OCI-M1 (cell line): ENCODE measurements at regions not wholly inside any gene's neighbourhood (a gene's known extent, or its start where the extent isn't known, plus 50 kb on each side); places are given as distances from the start of the nearest gene placed in this dataset.
"Not testable (repeated sequence)": the region's sequence is repeated elsewhere in the genome, so short reads cannot be mapped to it uniquely, and the experiment has no call there.

Source experiments
- DNase-seq: peaks from one replicate; lab custom pipeline; 2025; lab: John Stamatoyannopoulos, UW

- no peak for DNase-seq
Observed at GRCh38 chr7:12985752-12986151, 298.3 kb downstream of the ARL4A start.

- DNase-seq: no peak
Observed at GRCh38 chr7:12987238-12987637, 299.8 kb downstream of the ARL4A start.

- DNase-seq: no peak
Observed at GRCh38 chr7:12990440-12990839, 303.0 kb downstream of the ARL4A start.

GRCh38 chr7:12993025-12993424 lies 305.6 kb downstream of the ARL4A start:
- no peak for DNase-seq

GRCh38 chr7:12995912-12996469 lies 308.6 kb downstream of the ARL4A start:
- no peak for DNase-seq

GRCh38 chr7:13007331-13007730 lies 319.9 kb downstream of the ARL4A start:
- DNase-seq: no peak

- no peak for DNase-seq
Observed at GRCh38 chr7:13009517-13009916, 322.1 kb downstream of the ARL4A start.

- no peak for DNase-seq
Observed at GRCh38 chr7:13014011-13014410, 326.6 kb downstream of the ARL4A start.

GRCh38 chr7:13016036-13016581 lies 328.7 kb downstream of the ARL4A start:
- DNase-seq: no peak

GRCh38 chr7:13016592-13017332 lies 329.3 kb downstream of the ARL4A start:
- DNase-seq: no peak

- DNase-seq: no peak
Observed at GRCh38 chr7:13017333-13017857, 330.0 kb downstream of the ARL4A start.

GRCh38 chr7:13017881-13018280 lies 330.4 kb downstream of the ARL4A start:
- no peak for DNase-seq

- DNase-seq: no peak
Observed at GRCh38 chr7:13021566-13022300, 334.3 kb downstream of the ARL4A start.

- DNase-seq: no peak
Observed at GRCh38 chr7:13024121-13024674, 336.8 kb downstream of the ARL4A start.

GRCh38 chr7:13025043-13025442 lies 337.6 kb downstream of the ARL4A start:
- DNase-seq: not testable (repeated sequence)

- DNase-seq: no peak
Observed at GRCh38 chr7:13027321-13027720, 339.9 kb downstream of the ARL4A start.

GRCh38 chr7:13028036-13028824 lies 340.8 kb downstream of the ARL4A start:
- no peak for DNase-seq

- no peak for DNase-seq
Observed at GRCh38 chr7:13028825-13029099, 341.3 kb downstream of the ARL4A start.

GRCh38 chr7:13031468-13031867 lies 344.0 kb downstream of the ARL4A start:
- DNase-seq: no peak

- no peak for DNase-seq
Observed at GRCh38 chr7:13032084-13032483, 344.7 kb downstream of the ARL4A start.

GRCh38 chr7:13032576-13032975 lies 345.1 kb downstream of the ARL4A start:
- DNase-seq: no peak

- DNase-seq: no peak
Observed at GRCh38 chr7:13034693-13035092, 347.3 kb downstream of the ARL4A start.
